GM12878 (cell line): ENCODE measurements at regions not wholly inside any gene's neighbourhood (a gene's known extent, or its start where the extent isn't known, plus 50 kb on each side); places are given as distances from the start of the nearest gene placed in this dataset.

Source experiments
- GABPA ChIP-seq: IDR thresholded peaks from 2 replicates; pipeline ENCODE4 v1.6.1; 2014; ENCODE audit warnings: antibody characterized with exemption, low read depth, mild to moderate bottlenecking, inconsistent platforms
- HDAC2 ChIP-seq: fragments of 200-600 bp; sonication (generic); IDR thresholded peaks from 2 replicates; pipeline ENCODE4 v1.6.1; 2017
- NR2F1 ChIP-seq: fragments of 450-650 bp; conservative IDR thresholded peaks from 2 replicates; pipeline ENCODE4 v1.6.1; 2017; ENCODE audit warnings: mild to moderate bottlenecking
- POLR2A ChIP-seq: IDR thresholded peaks from 2 replicates; pipeline ENCODE4 v1.6.1; 2011; ENCODE audit warnings: low read depth, mild to moderate bottlenecking, low read length
- SIN3A ChIP-seq: IDR thresholded peaks from 2 replicates; pipeline ENCODE4 v1.6.1; 2012; ENCODE audit warnings: low read depth, low read length, improper control_type of control experiment
- SREBF2 ChIP-seq: IDR thresholded peaks from 2 replicates; pipeline ENCODE4 v1.6.1; 2012; ENCODE audit warnings: mild to moderate bottlenecking, low read length
- STAT1 ChIP-seq: fragments of 450-650 bp; conservative IDR thresholded peaks from 2 replicates; pipeline ENCODE4 v1.6.1; 2014; ENCODE audit warnings: antibody characterized with exemption, mild to moderate bottlenecking
- TF ChIP-seq, protein P1 (sequence below), 3 experiments: IDR thresholded peaks in 2 of 3; conservative IDR thresholded peaks in 1 of 3; 2 replicates each; pipeline ENCODE4 v1.5.1; 2011; ENCODE audit warnings: low read depth in 3 of 3, low read length in 3 of 3, mild to moderate bottlenecking in 3 of 3, control low read depth in 2 of 3, moderate library complexity in 2 of 3, inconsistent platforms in 1 of 3, mixed read lengths in 1 of 3; ENCODE audit not compliant: control insufficient read depth in 2 of 3, insufficient read depth in 1 of 3; ENCODE audit errors: extremely low read depth in 1 of 3
- TF ChIP-seq, protein P2 (sequence below): IDR thresholded peaks from 2 replicates; pipeline ENCODE4 v1.6.1; 2011; ENCODE audit warnings: borderline replicate concordance, low read depth, mild to moderate bottlenecking, moderate library complexity, low read length; ENCODE audit not compliant: insufficient read depth, poor library complexity, severe bottlenecking
- TF ChIP-seq, protein P3 (sequence below): IDR thresholded peaks from 2 replicates; pipeline ENCODE4 v1.6.1; 2012; ENCODE audit warnings: improper control_type of control experiment, low read depth, low read length; ENCODE audit not compliant: insufficient replicate concordance

DNA sequence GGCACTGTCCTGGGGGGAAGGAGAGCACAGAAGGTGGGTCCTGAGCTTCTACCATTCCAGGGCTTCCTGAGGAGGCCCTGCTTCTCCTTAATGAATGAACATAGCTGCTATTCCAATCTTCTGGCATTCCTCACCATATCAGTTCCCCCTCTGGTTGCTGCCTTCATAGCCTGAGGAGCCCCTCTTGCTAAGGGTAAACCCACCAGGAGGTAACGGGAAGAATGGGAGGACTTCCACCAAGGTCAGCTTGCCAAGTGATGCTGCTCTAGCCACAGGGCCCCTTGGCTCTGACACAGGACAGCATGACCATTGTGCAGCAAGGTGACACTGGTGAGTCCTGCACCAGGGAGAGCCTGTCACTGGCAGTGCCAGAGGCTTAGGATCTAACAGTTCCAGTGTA lies 1022.5 kb downstream of the TBC1D22A start:
- TF ChIP-seq NR2F1 (no peak), HDAC2 (no peak), GABPA (no peak), SIN3A (no peak), SREBF2 (no peak), STAT1 (no peak), POLR2A (no peak)
- TF ChIP-seq, protein P1, sequence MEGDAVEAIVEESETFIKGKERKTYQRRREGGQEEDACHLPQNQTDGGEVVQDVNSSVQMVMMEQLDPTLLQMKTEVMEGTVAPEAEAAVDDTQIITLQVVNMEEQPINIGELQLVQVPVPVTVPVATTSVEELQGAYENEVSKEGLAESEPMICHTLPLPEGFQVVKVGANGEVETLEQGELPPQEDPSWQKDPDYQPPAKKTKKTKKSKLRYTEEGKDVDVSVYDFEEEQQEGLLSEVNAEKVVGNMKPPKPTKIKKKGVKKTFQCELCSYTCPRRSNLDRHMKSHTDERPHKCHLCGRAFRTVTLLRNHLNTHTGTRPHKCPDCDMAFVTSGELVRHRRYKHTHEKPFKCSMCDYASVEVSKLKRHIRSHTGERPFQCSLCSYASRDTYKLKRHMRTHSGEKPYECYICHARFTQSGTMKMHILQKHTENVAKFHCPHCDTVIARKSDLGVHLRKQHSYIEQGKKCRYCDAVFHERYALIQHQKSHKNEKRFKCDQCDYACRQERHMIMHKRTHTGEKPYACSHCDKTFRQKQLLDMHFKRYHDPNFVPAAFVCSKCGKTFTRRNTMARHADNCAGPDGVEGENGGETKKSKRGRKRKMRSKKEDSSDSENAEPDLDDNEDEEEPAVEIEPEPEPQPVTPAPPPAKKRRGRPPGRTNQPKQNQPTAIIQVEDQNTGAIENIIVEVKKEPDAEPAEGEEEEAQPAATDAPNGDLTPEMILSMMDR (IDR thresholded peaks at IDR 0.05 in 2 of 3, conservative IDR thresholded peaks at IDR 0.05 in 1 of 3; ENCODE audit: control insufficient read depth in 2 of 3, extremely low read depth in 1 of 3, insufficient read depth in 1 of 3, low read depth in 3 of 3, low read length in 3 of 3): no peak
- TF ChIP-seq, protein P2, sequence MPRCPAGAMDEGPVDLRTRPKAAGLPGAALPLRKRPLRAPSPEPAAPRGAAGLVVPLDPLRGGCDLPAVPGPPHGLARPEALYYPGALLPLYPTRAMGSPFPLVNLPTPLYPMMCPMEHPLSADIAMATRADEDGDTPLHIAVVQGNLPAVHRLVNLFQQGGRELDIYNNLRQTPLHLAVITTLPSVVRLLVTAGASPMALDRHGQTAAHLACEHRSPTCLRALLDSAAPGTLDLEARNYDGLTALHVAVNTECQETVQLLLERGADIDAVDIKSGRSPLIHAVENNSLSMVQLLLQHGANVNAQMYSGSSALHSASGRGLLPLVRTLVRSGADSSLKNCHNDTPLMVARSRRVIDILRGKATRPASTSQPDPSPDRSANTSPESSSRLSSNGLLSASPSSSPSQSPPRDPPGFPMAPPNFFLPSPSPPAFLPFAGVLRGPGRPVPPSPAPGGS: no peak
- TF ChIP-seq, protein P3, sequence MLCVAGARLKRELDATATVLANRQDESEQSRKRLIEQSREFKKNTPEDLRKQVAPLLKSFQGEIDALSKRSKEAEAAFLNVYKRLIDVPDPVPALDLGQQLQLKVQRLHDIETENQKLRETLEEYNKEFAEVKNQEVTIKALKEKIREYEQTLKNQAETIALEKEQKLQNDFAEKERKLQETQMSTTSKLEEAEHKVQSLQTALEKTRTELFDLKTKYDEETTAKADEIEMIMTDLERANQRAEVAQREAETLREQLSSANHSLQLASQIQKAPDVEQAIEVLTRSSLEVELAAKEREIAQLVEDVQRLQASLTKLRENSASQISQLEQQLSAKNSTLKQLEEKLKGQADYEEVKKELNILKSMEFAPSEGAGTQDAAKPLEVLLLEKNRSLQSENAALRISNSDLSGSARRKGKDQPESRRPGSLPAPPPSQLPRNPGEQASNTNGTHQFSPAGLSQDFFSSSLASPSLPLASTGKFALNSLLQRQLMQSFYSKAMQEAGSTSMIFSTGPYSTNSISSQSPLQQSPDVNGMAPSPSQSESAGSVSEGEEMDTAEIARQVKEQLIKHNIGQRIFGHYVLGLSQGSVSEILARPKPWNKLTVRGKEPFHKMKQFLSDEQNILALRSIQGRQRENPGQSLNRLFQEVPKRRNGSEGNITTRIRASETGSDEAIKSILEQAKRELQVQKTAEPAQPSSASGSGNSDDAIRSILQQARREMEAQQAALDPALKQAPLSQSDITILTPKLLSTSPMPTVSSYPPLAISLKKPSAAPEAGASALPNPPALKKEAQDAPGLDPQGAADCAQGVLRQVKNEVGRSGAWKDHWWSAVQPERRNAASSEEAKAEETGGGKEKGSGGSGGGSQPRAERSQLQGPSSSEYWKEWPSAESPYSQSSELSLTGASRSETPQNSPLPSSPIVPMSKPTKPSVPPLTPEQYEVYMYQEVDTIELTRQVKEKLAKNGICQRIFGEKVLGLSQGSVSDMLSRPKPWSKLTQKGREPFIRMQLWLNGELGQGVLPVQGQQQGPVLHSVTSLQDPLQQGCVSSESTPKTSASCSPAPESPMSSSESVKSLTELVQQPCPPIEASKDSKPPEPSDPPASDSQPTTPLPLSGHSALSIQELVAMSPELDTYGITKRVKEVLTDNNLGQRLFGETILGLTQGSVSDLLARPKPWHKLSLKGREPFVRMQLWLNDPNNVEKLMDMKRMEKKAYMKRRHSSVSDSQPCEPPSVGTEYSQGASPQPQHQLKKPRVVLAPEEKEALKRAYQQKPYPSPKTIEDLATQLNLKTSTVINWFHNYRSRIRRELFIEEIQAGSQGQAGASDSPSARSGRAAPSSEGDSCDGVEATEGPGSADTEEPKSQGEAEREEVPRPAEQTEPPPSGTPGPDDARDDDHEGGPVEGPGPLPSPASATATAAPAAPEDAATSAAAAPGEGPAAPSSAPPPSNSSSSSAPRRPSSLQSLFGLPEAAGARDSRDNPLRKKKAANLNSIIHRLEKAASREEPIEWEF: no peak
